Gastroesophageal sphincter (tissue), 4 donors: ENCODE measurements at regions not wholly inside any gene's neighbourhood (a gene's known extent, or its start where the extent isn't known, plus 50 kb on each side); places are given as distances from the start of the nearest gene placed in this dataset.

Experiments used
- ATAC-seq: fragments of 150-250 bp; one replicate; pipeline ENCODE4 v1.9.1; 2016; ENCODE audit warnings: mild to moderate bottlenecking, moderate library complexity
- H3K27ac ChIP-seq, 4 donors: fragments of 200-600 bp; sonication (generic) in 3 of 4; 1 replicate in 3 of 4; 2 replicates in 1 of 4; pipeline ENCODE4 v1.5.1; 2016 to 2019
- H3K27me3 ChIP-seq: fragments of 200-600 bp; sonication (generic); one replicate; pipeline ENCODE4 v1.5.1; 2019
- H3K36me3 ChIP-seq, 2 donors: fragments of 200-600 bp; sonication (generic); one replicate each; pipeline ENCODE4 v1.5.1; 2019; ENCODE audit warnings: control low read depth in 1 of 2
- H3K4me1 ChIP-seq, 3 donors: fragments of 200-600 bp; sonication (generic); 1 replicate in 2 of 3; 2 replicates in 1 of 3; pipeline ENCODE4 v1.5.1; 2016 to 2019; ENCODE audit warnings: control low read depth in 2 of 3
- H3K4me3 ChIP-seq, 2 donors: fragments of 200-600 bp; sonication (generic); one replicate each; pipeline ENCODE4 v1.5.1; 2019; ENCODE audit warnings: mild to moderate bottlenecking in 1 of 2, moderate library complexity in 1 of 2
- H3K9me3 ChIP-seq, 3 donors: fragments of 200-600 bp; sonication (generic); one replicate each; pipeline ENCODE4 v1.5.1; 2017 to 2019; ENCODE audit warnings: control low read depth in 2 of 3
- EP300 ChIP-seq: sonication (generic); formaldehyde crosslinking; IDR thresholded peaks from one replicate; pipeline ENCODE4 v1.6.1; 2017; ENCODE audit warnings: antibody characterized with exemption, mild to moderate bottlenecking
- POLR2A ChIP-seq, 2 donors: fragments of 450-650 bp; IDR thresholded peaks; one replicate each; pipeline ENCODE4 v1.6.1; 2017; ENCODE audit warnings: antibody characterized with exemption in 2 of 2, mild to moderate bottlenecking in 2 of 2, moderate library complexity in 1 of 2
- POLR2AphosphoS5 ChIP-seq: sonication (generic); formaldehyde crosslinking; IDR thresholded peaks from one replicate; pipeline ENCODE4 v1.6.1; 2017; ENCODE audit warnings: antibody characterized with exemption
- WGBS, 2 donors: methylation state at CpG; one replicate each; pipeline ENCODE4 v1.1.5; 2018; ENCODE audit warnings: low coverage in 1 of 2; 5-methylcytosine and 5-hydroxymethylcytosine counted together
- small RNA-seq, 4 donors: library from RNA; depleted of rRNA; stranded (forward); fragments of <200 nt; gene quantifications; one replicate each; pipeline ENCODE3, GENCODE V24; 2016
- TF ChIP-seq, protein P1 (sequence below), 4 experiments: fragments of 200-600 bp in 2 of 4; fragments of 450-650 bp in 2 of 4; sonication (generic) in 1 of 4; IDR thresholded peaks; one replicate each; pipeline ENCODE4 v1.5.1; 2017 to 2019; ENCODE audit warnings: antibody characterized with exemption in 4 of 4, mild to moderate bottlenecking in 2 of 4, moderate library complexity in 2 of 4

DNA sequence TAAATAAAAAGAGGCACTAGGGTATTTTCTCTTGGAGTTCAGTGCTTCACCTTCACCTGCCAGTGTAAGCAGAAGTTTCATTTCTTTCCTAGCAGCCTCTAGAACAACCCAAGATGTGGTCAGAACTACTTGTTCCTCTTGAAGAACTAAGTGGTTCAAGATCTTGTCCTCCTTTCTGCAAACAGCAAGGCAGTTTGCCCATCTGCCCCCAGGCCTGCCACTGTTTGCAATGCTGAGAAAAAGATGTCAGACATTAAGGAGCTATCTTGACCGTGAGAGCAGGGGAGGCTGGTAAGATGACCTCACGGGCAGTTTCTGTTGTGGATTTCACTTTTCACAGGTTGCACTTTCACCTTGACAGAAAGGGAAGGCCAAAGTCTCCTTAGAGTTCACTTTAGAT lies 52.0 kb upstream of the KLF4 start:
- ATAC-seq, result no peak
- H3K9me3 ChIP-seq, result no peaks in the 10 kb centered on the region
- no peaks in the 10 kb centered on the region for H3K27me3 ChIP-seq
- no peak for TF ChIP-seq POLR2A (IDR thresholded peaks at IDR 0.05)
- TF ChIP-seq, protein P1, sequence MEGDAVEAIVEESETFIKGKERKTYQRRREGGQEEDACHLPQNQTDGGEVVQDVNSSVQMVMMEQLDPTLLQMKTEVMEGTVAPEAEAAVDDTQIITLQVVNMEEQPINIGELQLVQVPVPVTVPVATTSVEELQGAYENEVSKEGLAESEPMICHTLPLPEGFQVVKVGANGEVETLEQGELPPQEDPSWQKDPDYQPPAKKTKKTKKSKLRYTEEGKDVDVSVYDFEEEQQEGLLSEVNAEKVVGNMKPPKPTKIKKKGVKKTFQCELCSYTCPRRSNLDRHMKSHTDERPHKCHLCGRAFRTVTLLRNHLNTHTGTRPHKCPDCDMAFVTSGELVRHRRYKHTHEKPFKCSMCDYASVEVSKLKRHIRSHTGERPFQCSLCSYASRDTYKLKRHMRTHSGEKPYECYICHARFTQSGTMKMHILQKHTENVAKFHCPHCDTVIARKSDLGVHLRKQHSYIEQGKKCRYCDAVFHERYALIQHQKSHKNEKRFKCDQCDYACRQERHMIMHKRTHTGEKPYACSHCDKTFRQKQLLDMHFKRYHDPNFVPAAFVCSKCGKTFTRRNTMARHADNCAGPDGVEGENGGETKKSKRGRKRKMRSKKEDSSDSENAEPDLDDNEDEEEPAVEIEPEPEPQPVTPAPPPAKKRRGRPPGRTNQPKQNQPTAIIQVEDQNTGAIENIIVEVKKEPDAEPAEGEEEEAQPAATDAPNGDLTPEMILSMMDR (IDR thresholded peaks at IDR 0.05), result no peak
- no peak for TF ChIP-seq EP300
- no peak for TF ChIP-seq POLR2AphosphoS5
- 92% methylated on average over 2 of the region's 2 CpGs; no CpG with 5 or more reads in 1 of the 2 donors for WGBS, 2 donors
- no peak overlapping the region for H3K4me3 ChIP-seq
- H3K36me3 ChIP-seq, result no peaks in the 10 kb centered on the region
- peaks cover 0 to 5% (median 0%) of the 10 kb centered on the region in 3 donors for H3K4me1 ChIP-seq
- H3K27ac ChIP-seq, result no peak overlapping the region

DNA sequence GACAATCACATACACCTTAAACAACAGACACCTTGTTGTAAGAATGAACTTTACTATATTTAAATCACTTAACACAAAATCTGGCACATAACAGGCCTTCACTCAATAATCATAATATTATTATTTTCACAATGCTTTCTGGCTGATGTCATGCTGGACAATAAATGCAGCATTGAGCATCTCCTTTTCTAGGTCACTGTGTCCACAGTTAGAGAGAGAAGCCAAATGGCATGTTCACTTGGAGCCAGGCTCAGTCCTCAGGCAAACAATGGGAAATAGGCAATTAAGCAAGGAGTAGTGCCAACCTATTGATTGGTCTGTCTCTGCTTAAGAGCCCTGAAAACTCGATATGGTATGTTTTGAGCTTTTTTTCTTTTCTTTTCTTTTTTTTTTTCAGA lies 50.6 kb upstream of the KLF4 start:
- H3K27me3 ChIP-seq, result no peaks in the 10 kb centered on the region
- TF ChIP-seq, protein P1 (IDR thresholded peaks at IDR 0.05), result no peak
- TF ChIP-seq POLR2A (IDR thresholded peaks at IDR 0.05), result no peak
- no peak for TF ChIP-seq EP300
- TF ChIP-seq POLR2AphosphoS5, result no peak
- peak overlapping the region in 3 of 4 donors; percentile 38 to 53 (median 53) for H3K27ac ChIP-seq
- 27 to 50% methylated on average over 1 of the region's 1 CpG for WGBS, 2 donors
- H3K4me3 ChIP-seq, result no peak overlapping the region
- no peaks in the 10 kb centered on the region for H3K9me3 ChIP-seq
- peak; percentile 70 for ATAC-seq
- H3K36me3 ChIP-seq, result no peaks in the 10 kb centered on the region
- H3K4me1 ChIP-seq, result peaks cover 0 to 5% (median 0%) of the 10 kb centered on the region in 3 donors

DNA sequence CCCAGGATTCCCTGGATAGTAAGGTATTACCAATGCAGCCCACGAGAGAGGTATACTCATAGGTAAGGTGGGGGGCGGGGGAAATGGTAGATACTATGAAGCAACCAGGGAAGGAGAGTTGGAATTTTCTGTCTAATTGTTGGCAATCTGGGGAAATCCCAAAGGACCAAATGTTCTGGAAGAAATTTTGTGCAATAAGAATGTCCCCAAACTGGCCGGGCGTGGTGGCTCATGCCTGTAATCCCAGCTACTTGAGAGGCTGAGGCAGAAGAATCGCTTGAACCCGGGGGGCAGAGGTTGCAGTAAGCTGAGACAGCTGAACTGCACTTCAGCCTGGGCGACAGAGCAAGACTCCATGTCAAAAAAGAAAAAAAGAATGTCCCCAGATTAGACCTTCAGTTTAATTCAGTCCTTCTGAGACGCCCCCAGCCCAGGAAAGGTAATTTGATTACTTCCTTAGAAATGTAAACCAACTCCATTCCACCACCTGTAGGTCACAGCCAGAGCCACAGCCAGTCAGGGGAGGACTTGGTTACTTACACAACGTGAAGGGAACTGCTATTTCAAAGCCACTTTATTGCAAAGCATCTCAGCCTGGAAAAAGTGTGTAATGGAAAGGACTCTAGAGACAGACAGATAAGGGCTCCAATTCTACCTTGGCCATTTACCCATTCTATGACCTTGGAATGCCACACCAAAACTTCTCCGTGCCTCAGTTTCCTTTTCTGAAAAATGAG lies 50.0 kb upstream of the KLF4 start:
- H3K27me3 ChIP-seq, result no peaks in the 10 kb centered on the region

More for the DNA sequence above, 50.0 kb upstream of the KLF4 start:
- Histone ChIP-seq H3K4me3 (no peak overlapping the region), H3K27ac (peak overlapping the region in 3 of 4 donors; percentile 38 to 53 (median 53)), H3K36me3 (no peaks in the 10 kb centered on the region), H3K4me1 (peaks cover 0 to 5% (median 0%) of the 10 kb centered on the region in 3 donors), H3K9me3 (no peaks in the 10 kb centered on the region)
- 63 to 75% methylated on average over 5 to 9 of the region's 10 CpGs for WGBS, 2 donors
- no peak for TF ChIP-seq POLR2AphosphoS5
- TF ChIP-seq POLR2A (IDR thresholded peaks at IDR 0.05), result no peak
- TF ChIP-seq, protein P1 (IDR thresholded peaks at IDR 0.05), result no peak
- peak; percentile 77 for ATAC-seq

Small RNAs in the stretch of these regions (small RNA-seq; reads per million reads assigned to genes)
- 0 reads per million in 4 donors for gene RN7SL659P
- 0 reads per million in 4 donors for gene RNA5SP293
- gene RNU6-1064P, result 0 reads per million in 4 donors
- 0 reads per million in 4 donors for gene RNU6-996P
